A673 (cell line): ENCODE measurements at regions not wholly inside any gene's neighbourhood (a gene's known extent, or its start where the extent isn't known, plus 50 kb on each side); places are given as distances from the start of the nearest gene placed in this dataset.

ENCODE experiments used
- CTCF ChIP-seq: fragments of 300-800, 200-600 bp; sonication (generic); conservative IDR thresholded peaks from 2 replicates; pipeline ENCODE4 v1.5.1; 2017; ENCODE audit warnings: low read depth, mild to moderate bottlenecking, antibody characterized with exemption, low read length, moderate library complexity, mixed read lengths
- EZH2 ChIP-seq: fragments of 200-600 bp; sonication (generic); IDR thresholded peaks from 2 replicates; pipeline ENCODE4 v1.6.1; 2017; ENCODE audit warnings: borderline replicate concordance, low read depth, mild to moderate bottlenecking, mixed read lengths, antibody characterized with exemption, low read length; ENCODE audit not compliant: poor library complexity, severe bottlenecking

DNA sequence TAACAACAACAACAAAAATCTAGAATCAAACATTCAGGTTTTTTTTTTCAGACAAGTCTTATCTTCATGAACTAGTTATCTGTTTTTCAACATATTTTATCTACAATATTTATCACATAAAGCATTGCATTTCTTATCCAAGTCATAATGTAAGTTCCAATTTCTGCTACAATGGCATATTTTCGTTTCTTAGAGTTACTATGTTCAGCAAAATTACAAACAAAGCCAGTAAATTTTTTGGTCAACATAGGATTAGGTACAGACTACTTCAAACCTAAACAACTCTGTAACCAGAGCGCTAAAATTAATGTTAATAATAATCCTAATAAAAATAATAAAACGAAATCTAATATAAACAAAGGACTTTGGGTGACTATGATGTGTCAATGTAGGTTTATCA, 165.4 kb upstream of the TACR3 start:
- TF ChIP-seq CTCF (no peak), EZH2 (no peak)
